T-helper 2 cell treated with Interferon-gamma antibody and Interleukin-4, amounts not matched to agents 5 μg/mL and 100 μg/mL, for 36 hours (primary cell): ENCODE measurements at regions not wholly inside any gene's neighbourhood (a gene's known extent, or its start where the extent isn't known, plus 50 kb on each side); places are given as distances from the start of the nearest gene placed in this dataset.
"Not testable (repeated sequence)": the region's sequence is repeated elsewhere in the genome, so short reads cannot be mapped to it uniquely, and the experiment has no call there.

Source experiments
- DNase-seq: peaks from one replicate; pipeline ENCODE4 v3.0.0; 2021; ENCODE audit warnings: low spot score
- H3K27ac Mint-ChIP-seq: one replicate; pipeline ENCODE4 v1.8.0; 2021; ENCODE audit warnings: mild to moderate bottlenecking, mixed read lengths
- H3K27me3 Mint-ChIP-seq: one replicate; pipeline ENCODE4 v1.8.0; 2021; ENCODE audit warnings: low read depth, mixed read lengths
- H3K36me3 Mint-ChIP-seq: one replicate; pipeline ENCODE4 v1.8.0; 2021; ENCODE audit warnings: low read depth, mixed read lengths
- H3K4me1 Mint-ChIP-seq: one replicate; pipeline ENCODE4 v1.8.0; 2021; ENCODE audit warnings: low read depth, mixed read lengths
- H3K4me3 Mint-ChIP-seq: one replicate; pipeline ENCODE4 v1.8.0; 2022; ENCODE audit warnings: mild to moderate bottlenecking, moderate library complexity, mixed read lengths
- H3K9me3 Mint-ChIP-seq: one replicate; pipeline ENCODE4 v1.8.0; 2021; ENCODE audit warnings: mixed read lengths

- H3K27ac Mint-ChIP-seq: no peak overlapping the region
Measured at GRCh38 chrX:16067886-16068515, 55.4 kb upstream of the GRPR start.

GRCh38 chrX:16063921-16064320 lies 59.4 kb upstream of the GRPR start:
- DNase-seq: no peak
- Mint-ChIP-seq H3K27ac (no peak overlapping the region), H3K4me3 (no peak overlapping the region), H3K36me3 (no peaks in the 10 kb centered on the region), H3K9me3 (no peaks in the 10 kb centered on the region), H3K4me1 (no peaks in the 10 kb centered on the region), H3K27me3 (no peaks in the 10 kb centered on the region)

More at GRCh38 chrX:16067886-16068515, 55.4 kb upstream of the GRPR start:
- no peak overlapping the region for H3K4me3 Mint-ChIP-seq
- H3K9me3 Mint-ChIP-seq: no peaks in the 10 kb centered on the region
- peaks cover 6% of the 10 kb centered on the region for H3K27me3 Mint-ChIP-seq
- no peak for DNase-seq
- H3K4me1 Mint-ChIP-seq: no peaks in the 10 kb centered on the region
- H3K36me3 Mint-ChIP-seq: no peaks in the 10 kb centered on the region

GRCh38 chrX:16063141-16063540 lies 60.2 kb upstream of the GRPR start:
- Mint-ChIP-seq H3K4me1 (no peaks in the 10 kb centered on the region), H3K4me3 (no peak overlapping the region), H3K36me3 (no peaks in the 10 kb centered on the region), H3K27me3 (no peaks in the 10 kb centered on the region), H3K9me3 (no peaks in the 10 kb centered on the region), H3K27ac (no peak overlapping the region)
- DNase-seq: no peak

- no peaks in the 10 kb centered on the region for H3K36me3 Mint-ChIP-seq
- no peaks in the 10 kb centered on the region for H3K4me1 Mint-ChIP-seq
- no peaks in the 10 kb centered on the region for H3K9me3 Mint-ChIP-seq
- DNase-seq: no peak
- H3K4me3 Mint-ChIP-seq: no peak overlapping the region
- H3K27me3 Mint-ChIP-seq: no peaks in the 10 kb centered on the region
- H3K27ac Mint-ChIP-seq: no peak overlapping the region
Measured at GRCh38 chrX:16061296-16061695, 62.1 kb upstream of the GRPR start.

GRCh38 chrX:16060252-16060651 lies 63.1 kb upstream of the GRPR start:
- no peaks in the 10 kb centered on the region for H3K9me3 Mint-ChIP-seq
- no peak overlapping the region for H3K4me3 Mint-ChIP-seq
- H3K27ac Mint-ChIP-seq: no peak overlapping the region
- no peak for DNase-seq
- no peaks in the 10 kb centered on the region for H3K27me3 Mint-ChIP-seq
- no peaks in the 10 kb centered on the region for H3K4me1 Mint-ChIP-seq
- H3K36me3 Mint-ChIP-seq: no peaks in the 10 kb centered on the region

- H3K27me3 Mint-ChIP-seq, H3K4me3 Mint-ChIP-seq, H3K27ac Mint-ChIP-seq, H3K4me1 Mint-ChIP-seq, DNase-seq, H3K9me3 Mint-ChIP-seq, H3K36me3 Mint-ChIP-seq: not testable (repeated sequence)
Measured at GRCh38 chrX:16049126-16049525, 74.2 kb upstream of the GRPR start.

DNA sequence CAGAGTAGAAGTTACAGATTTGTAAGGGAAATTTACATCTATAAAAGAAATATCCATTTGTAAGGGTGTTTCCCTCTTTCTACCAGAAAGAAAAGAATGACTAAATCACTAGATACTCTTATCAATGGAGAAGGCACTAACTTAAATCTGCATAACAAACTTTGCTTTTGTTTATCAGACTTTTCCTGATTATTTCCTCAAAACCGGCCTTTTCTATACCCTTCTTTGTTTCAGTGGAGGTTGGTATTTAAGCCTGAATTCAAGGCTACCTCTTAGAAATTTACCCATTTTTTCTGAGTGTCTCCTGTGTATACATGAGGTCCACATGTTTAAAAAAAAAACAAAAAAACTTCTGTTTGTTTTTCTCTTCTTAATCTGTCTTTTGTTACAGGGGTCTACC lies 80.4 kb upstream of the GRPR start:
- H3K9me3 Mint-ChIP-seq: no peaks in the 10 kb centered on the region
- H3K27ac Mint-ChIP-seq: no peak overlapping the region
- H3K27me3 Mint-ChIP-seq: peaks cover under 1% of the 10 kb centered on the region
- no peak overlapping the region for H3K4me3 Mint-ChIP-seq
- no peaks in the 10 kb centered on the region for H3K36me3 Mint-ChIP-seq
- peaks cover 6% of the 10 kb centered on the region for H3K4me1 Mint-ChIP-seq
- DNase-seq: no peak

DNA sequence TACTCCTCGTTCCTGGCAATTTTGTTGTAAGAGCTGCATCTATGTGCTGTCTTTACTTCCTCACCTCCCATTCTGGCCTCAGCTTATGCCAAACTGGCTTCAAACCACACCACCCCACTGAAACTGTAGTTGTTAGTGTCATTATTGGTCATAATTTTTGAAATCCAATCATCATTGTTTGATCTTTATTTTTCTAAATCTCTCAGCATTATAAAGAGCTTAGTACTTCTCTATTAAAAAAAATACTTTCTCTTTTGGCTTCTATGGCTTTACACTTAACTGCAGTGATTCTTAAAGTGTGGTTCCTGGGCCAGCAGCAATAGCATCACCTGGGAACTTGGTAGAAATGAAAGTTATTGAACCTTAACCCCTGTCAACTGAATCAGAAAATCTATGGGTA lies 83.5 kb upstream of the GRPR start:
- H3K4me3 Mint-ChIP-seq: no peak overlapping the region
- H3K27me3 Mint-ChIP-seq: peaks cover 12% of the 10 kb centered on the region
- H3K9me3 Mint-ChIP-seq: no peaks in the 10 kb centered on the region

DNA sequence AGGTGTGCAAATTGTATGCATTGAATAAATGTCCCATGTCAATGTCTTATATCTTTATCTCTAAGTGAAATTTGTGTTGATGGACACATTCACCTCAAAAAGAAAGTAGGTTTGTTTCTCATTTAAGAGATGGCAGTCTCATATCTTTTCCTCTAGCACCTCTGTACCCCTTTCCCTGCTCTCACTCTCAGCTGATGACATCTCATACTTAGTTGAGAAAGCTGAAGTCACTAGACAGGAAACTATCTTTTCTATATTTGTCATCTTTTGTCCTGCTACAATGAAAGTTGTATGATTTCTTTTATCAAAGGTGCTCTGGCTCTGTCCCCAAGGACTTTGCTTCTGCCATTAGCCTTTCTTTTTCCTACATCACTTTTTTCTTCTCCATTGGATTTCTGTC lies 84.0 kb upstream of the GRPR start:
- H3K36me3 Mint-ChIP-seq: no peaks in the 10 kb centered on the region
- H3K9me3 Mint-ChIP-seq: no peaks in the 10 kb centered on the region
- peaks cover 14% of the 10 kb centered on the region for H3K27me3 Mint-ChIP-seq
- H3K4me1 Mint-ChIP-seq: peaks cover 6% of the 10 kb centered on the region
- no peak for DNase-seq
- no peak overlapping the region for H3K27ac Mint-ChIP-seq
- no peak overlapping the region for H3K4me3 Mint-ChIP-seq

More for the DNA sequence above, 83.5 kb upstream of the GRPR start:
- H3K4me1 Mint-ChIP-seq: peaks cover 6% of the 10 kb centered on the region
- DNase-seq: no peak
- no peaks in the 10 kb centered on the region for H3K36me3 Mint-ChIP-seq
- H3K27ac Mint-ChIP-seq: no peak overlapping the region

DNA sequence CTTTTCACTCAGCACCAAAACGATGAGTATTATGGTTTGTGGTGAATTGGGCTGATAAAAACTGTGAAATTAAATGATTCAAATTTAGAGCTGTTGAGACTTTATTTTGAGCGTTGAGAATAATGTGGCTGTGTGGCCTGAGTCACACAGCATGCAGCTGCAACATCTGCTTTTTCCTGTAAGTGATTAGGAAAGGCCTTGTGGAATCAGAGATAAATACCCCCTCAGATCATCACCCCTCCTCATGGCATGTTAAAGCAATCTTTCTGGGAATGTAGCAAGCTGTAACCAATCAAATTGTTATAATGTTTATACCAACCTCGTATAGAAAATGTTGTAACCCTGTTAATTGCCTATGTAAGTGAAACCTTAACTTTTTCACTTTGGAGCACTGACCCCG lies 90.0 kb upstream of the GRPR start:
- DNase-seq: no peak
- peaks cover 14% of the 10 kb centered on the region for H3K27me3 Mint-ChIP-seq
- H3K36me3 Mint-ChIP-seq: no peaks in the 10 kb centered on the region
- no peak overlapping the region for H3K27ac Mint-ChIP-seq
- H3K9me3 Mint-ChIP-seq: no peaks in the 10 kb centered on the region
- H3K4me3 Mint-ChIP-seq: no peak overlapping the region
- no peaks in the 10 kb centered on the region for H3K4me1 Mint-ChIP-seq

DNA sequence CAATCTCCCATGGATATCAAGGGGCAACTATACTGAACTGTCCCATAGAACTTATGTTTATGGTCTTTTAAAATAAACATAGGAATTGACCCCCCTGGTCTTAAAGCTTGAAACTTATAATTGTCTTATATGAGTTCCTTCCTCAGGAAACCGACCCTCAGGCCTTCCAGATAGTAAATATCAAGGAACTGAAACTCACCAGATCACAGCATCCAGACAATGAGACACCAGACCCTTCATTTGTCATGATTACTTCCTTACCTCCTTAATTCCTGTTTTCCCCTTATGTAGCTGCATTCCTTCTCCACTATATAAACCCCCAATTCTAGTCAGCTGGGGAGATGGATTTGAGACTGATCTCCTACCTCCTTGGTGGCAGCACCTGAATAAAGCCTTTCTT lies 94.8 kb upstream of the GRPR start:
- H3K4me1 Mint-ChIP-seq: peaks cover 5% of the 10 kb centered on the region

GRCh38 chrX:16023790-16024734 lies 99.3 kb upstream of the GRPR start:
- no peak overlapping the region for H3K27ac Mint-ChIP-seq
- no peak overlapping the region for H3K4me3 Mint-ChIP-seq
- DNase-seq: no peak
- H3K9me3 Mint-ChIP-seq: no peaks in the 10 kb centered on the region
- H3K36me3 Mint-ChIP-seq: no peaks in the 10 kb centered on the region
- H3K4me1 Mint-ChIP-seq: peaks cover 5% of the 10 kb centered on the region
- peaks cover 9% of the 10 kb centered on the region for H3K27me3 Mint-ChIP-seq

More for the DNA sequence above, 94.8 kb upstream of the GRPR start:
- H3K27ac Mint-ChIP-seq: no peak overlapping the region
- no peak for DNase-seq
- H3K27me3 Mint-ChIP-seq: peaks cover 6% of the 10 kb centered on the region
- no peak overlapping the region for H3K4me3 Mint-ChIP-seq
- H3K36me3 Mint-ChIP-seq: no peaks in the 10 kb centered on the region
- no peaks in the 10 kb centered on the region for H3K9me3 Mint-ChIP-seq

DNA sequence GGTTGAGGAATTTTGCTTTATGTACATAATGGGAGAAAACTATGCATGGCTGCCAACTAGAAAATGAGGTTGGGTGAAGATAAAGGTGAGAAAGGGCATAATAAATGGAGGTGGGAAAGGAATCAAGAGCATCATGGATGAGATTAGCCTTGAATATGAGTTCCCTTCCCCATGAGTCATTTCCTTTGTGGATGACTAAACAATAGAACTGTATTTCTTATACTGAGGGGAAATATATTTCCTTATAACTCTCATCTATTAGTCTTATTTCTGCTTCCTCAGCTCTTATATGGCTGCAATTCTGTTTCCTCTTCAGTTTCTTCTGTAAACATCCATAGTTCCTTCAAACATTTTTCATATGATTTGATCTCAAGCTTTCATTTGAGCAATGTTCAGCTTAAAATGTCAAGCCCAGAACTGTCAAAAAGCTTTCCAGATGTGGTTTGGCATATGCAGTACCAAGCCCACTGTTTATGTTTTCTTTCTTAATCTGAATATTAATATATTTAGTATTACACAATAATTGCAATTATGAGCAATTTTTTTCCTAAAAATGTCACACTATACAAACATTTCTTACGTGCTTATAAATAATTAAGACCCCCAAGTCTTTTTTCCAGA lies 100.7 kb upstream of the GRPR start:
- no peaks in the 10 kb centered on the region for H3K9me3 Mint-ChIP-seq
- H3K4me1 Mint-ChIP-seq: peaks cover 5% of the 10 kb centered on the region
- H3K4me3 Mint-ChIP-seq: no peak overlapping the region
- H3K36me3 Mint-ChIP-seq: no peaks in the 10 kb centered on the region
- no peak for DNase-seq
- H3K27ac Mint-ChIP-seq: no peak overlapping the region
- H3K27me3 Mint-ChIP-seq: peaks cover 12% of the 10 kb centered on the region

DNA sequence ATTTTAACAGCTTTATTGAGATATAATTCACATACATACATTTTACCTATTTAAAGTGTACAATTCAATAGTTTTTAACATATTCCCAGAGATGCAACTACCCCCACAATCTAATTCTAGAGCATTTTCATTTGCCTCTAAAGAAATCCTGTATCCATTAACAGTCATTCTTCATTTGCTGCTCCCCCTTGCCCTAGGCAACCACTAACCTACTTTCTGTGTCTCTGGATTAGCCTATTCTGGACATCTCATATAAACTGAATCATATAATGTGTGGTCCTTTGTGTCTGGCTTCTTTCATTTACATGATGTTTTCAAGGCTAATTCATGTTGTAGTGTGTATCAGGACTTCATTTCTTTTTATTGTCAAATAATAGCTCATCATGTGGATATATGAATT lies 105.1 kb upstream of the GRPR start:
- no peaks in the 10 kb centered on the region for H3K36me3 Mint-ChIP-seq
- H3K4me3 Mint-ChIP-seq: no peak overlapping the region
- no peaks in the 10 kb centered on the region for H3K4me1 Mint-ChIP-seq
- DNase-seq: no peak
- H3K9me3 Mint-ChIP-seq: no peaks in the 10 kb centered on the region
- no peak overlapping the region for H3K27ac Mint-ChIP-seq
- peaks cover 6% of the 10 kb centered on the region for H3K27me3 Mint-ChIP-seq
